Psoas muscle (tissue), 7 donors: ENCODE measurements at regions not wholly inside any gene's neighbourhood (a gene's known extent, or its start where the extent isn't known, plus 50 kb on each side); places are given as distances from the start of the nearest gene placed in this dataset.

ENCODE experiments used
- ATAC-seq, 4 donors: fragments of 200-7000 bp; cut with Tn5 transposase; one replicate each; pipeline ENCODE4 v1.9.1; 2020; ENCODE audit warnings: moderate library complexity in 3 of 4, mild to moderate bottlenecking in 2 of 4
- DNase-seq, 2 donors: peaks; one replicate each; pipeline ENCODE4 v3.0.0-alpha.2; 2020
- H3K27ac ChIP-seq: fragments of 200-600 bp; one replicate; pipeline ENCODE4 v1.8.0; 2022
- H3K27me3 ChIP-seq, 3 donors: fragments of 200-600 bp in 1 of 3; one replicate each; pipeline versions ENCODE4 v1.6.1 to v1.8.0; 2013 to 2022; ENCODE audit warnings: low read length in 2 of 3, mild to moderate bottlenecking in 2 of 3, moderate library complexity in 1 of 3; ENCODE audit not compliant: insufficient read depth in 3 of 3
- H3K36me3 ChIP-seq, 2 donors: fragments of 200-600 bp in 1 of 2; one replicate each; pipeline versions ENCODE4 v1.6.1 to v1.8.0; 2013 to 2022; ENCODE audit warnings: low read depth in 1 of 2, mild to moderate bottlenecking in 1 of 2, moderate library complexity in 1 of 2; ENCODE audit not compliant: insufficient read depth in 1 of 2
- H3K4me1 ChIP-seq: fragments of 200-600 bp; one replicate; pipeline ENCODE4 v1.8.0; 2022
- H3K4me3 ChIP-seq: fragments of 200-600 bp; one replicate; pipeline ENCODE4 v1.8.0; 2022; ENCODE audit warnings: mild to moderate bottlenecking
- H3K9me3 ChIP-seq: fragments of 200-600 bp; one replicate; pipeline ENCODE4 v1.8.0; 2022
- WGBS, 3 donors: extraction: QIAGEN DNeasy Blood & Tissue Kit; methylation state at CpG; one replicate each; pipeline versions ENCODE4 v1.1.6 to v1.1.7; 2013; 5-methylcytosine and 5-hydroxymethylcytosine counted together
- intact Hi-C, 2 donors: fragments of 100-400 bp; cut with DNase I; formaldehyde crosslinking; loops; one replicate each; pipeline versions ENCODE4 v1.11.0 to v1.14.2; 2022
- TF ChIP-seq, protein P1 (sequence below): fragments of 200-600 bp; IDR thresholded peaks from one replicate; pipeline ENCODE4 v1.8.0; 2022; ENCODE audit warnings: antibody characterized with exemption
- donor health status: healthy with polysubstance abuse.
- donor health status: DM: no; HTN: no; CAD: no; lungs with moderate emphysema.
- donor health status: Bipolar disorder and iron deficiency.
- donor health status: healthy.
- donor health status: DM: yes; HTN: yes; CAD: no.
- donor health status: DM: no; HTN: no; CAD: no.
- donor health status: DM: yes; HTN: yes; CAD: no.

DNA sequence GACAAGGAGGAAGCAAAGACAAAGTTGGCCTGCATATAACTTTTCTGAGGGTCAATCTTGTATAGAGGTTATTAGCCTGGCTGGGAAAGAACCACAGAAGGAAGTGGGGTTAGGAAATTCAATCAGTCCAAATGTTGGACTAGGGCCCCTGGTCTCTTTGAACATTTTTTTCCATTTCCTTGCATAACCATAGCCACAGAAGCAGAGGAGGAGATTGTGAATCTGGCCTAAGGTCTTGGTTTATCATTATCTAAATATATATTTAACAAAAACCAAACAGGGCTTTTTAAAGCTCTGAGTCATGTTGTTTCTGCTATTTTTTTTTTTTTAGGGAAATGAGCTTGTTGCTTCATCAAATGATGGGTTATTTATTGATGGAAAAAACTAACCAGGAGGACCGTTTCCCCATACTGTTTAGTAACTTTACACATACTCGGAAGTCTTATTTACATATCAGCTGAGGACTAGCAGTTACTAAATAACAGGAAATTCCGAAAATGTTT, 97.7 kb upstream of the ACSL4 start:
- ATAC-seq (no peak), DNase-seq (no peak)
- 63 to 72% (median 65%) methylated on average over 3 of the region's 3 CpGs for WGBS, 3 donors
- Histone ChIP-seq H3K36me3 (no peaks in the 10 kb centered on the region), H3K27me3 (peaks cover 0 to 9% (median 0%) of the 10 kb centered on the region in 3 donors), H3K27ac (no peak overlapping the region), H3K4me1 (peaks cover 3% of the 10 kb centered on the region), H3K9me3 (no peaks in the 10 kb centered on the region), H3K4me3 (no peak overlapping the region)
- TF ChIP-seq, protein P1, sequence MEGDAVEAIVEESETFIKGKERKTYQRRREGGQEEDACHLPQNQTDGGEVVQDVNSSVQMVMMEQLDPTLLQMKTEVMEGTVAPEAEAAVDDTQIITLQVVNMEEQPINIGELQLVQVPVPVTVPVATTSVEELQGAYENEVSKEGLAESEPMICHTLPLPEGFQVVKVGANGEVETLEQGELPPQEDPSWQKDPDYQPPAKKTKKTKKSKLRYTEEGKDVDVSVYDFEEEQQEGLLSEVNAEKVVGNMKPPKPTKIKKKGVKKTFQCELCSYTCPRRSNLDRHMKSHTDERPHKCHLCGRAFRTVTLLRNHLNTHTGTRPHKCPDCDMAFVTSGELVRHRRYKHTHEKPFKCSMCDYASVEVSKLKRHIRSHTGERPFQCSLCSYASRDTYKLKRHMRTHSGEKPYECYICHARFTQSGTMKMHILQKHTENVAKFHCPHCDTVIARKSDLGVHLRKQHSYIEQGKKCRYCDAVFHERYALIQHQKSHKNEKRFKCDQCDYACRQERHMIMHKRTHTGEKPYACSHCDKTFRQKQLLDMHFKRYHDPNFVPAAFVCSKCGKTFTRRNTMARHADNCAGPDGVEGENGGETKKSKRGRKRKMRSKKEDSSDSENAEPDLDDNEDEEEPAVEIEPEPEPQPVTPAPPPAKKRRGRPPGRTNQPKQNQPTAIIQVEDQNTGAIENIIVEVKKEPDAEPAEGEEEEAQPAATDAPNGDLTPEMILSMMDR, result no peak
- intact Hi-C loops, result no loop called here

DNA sequence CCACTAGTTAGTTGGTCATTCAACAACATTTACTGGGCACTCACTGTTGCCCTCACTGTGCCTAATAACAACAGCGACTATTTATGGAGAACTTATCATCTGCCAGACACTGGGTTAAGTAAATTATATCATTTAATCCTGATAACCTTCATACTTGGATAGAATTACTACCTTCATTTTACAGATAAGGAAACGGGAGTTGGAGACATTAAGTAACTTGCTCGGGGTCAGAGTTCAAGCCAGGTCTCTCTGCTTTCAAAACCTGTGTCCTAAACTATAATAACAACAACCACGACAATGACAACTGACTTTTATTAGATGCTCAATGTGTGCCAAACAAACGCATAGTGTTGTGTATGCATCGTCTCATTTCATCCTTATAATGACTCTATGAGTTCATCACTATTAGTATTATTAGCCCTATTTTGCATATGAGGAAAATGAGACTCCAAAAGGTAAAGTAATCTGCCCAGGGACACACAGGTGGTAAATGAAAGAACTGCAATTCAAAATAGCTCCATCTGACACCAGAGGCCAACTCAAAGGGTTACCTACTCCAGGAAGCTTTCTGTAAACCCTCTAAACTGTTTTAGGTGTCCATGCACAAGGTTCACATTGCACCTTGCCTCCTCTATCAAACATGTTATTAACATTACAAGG, 98.4 kb upstream of the ACSL4 start:
- ATAC-seq (no peak), DNase-seq (no peak)
- no peak overlapping the region for H3K27ac ChIP-seq
- intact Hi-C loops, result no loop called here
- TF ChIP-seq, protein P1, result no peak
- H3K9me3 ChIP-seq, result no peaks in the 10 kb centered on the region
- H3K4me3 ChIP-seq, result no peak overlapping the region
- H3K27me3 ChIP-seq, result peaks cover 0 to 9% (median 0%) of the 10 kb centered on the region in 3 donors
- H3K36me3 ChIP-seq, result no peaks in the 10 kb centered on the region
- H3K4me1 ChIP-seq, result peaks cover 3% of the 10 kb centered on the region
- 58 to 68% (median 63%) methylated on average over 6 of the region's 6 CpGs for WGBS, 3 donors

DNA sequence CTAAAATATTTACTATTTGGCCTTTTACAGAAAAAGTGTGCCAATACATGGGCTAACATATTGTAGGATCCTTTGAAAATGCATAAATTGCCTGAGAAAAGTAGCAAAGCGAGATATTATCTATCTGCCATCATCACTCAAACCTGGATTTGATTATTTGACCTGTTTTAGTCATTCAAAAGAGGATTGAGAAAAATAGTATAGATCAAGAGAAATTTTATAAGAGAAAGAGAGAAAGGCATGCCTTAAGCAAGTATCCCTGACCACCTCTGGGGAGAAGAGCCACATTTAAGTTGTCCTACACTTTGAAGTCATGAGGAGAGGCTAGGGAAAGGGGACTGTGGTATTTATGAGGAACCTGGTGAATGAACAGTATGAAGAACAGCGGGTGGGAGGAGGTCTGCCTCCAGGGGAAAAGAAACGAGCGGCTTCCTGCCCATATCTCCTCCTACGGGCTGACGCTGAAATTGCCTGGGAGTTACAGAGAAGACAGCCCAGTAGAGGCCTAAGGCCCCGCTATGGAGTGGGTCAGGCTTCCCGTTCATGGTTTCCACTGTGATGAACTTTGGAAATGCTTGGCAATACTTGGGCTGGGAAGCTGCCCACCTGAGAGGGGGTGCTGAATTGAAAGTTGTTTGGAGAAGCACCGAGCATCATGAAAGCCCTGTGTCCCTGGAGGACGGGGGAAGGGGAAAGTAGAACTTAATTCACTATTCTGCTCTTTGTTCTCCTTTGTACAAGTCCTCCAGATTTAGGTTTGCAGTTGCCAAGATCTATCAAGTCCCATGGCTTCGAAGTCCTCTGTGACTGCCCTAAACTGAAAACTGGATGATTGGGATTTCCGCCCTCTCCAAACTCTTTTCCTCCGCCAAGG, 106.9 kb upstream of the ACSL4 start:
- DNase-seq (peak; percentile 19 to 49), ATAC-seq (peak in 3 of 4 donors; percentile 16 to 24 (median 23))
- Histone ChIP-seq H3K36me3 (no peaks in the 10 kb centered on the region), H3K9me3 (no peaks in the 10 kb centered on the region), H3K27ac (no peak overlapping the region), H3K4me1 (no peaks in the 10 kb centered on the region), H3K4me3 (no peak overlapping the region), H3K27me3 (peaks cover 0 to 14% (median 0%) of the 10 kb centered on the region in 3 donors)
- intact Hi-C loops, result no loop called here
- WGBS, 3 donors, result 58 to 80% (median 67%) methylated on average over 13 of the region's 13 CpGs
- TF ChIP-seq, protein P1, result no peak

DNA sequence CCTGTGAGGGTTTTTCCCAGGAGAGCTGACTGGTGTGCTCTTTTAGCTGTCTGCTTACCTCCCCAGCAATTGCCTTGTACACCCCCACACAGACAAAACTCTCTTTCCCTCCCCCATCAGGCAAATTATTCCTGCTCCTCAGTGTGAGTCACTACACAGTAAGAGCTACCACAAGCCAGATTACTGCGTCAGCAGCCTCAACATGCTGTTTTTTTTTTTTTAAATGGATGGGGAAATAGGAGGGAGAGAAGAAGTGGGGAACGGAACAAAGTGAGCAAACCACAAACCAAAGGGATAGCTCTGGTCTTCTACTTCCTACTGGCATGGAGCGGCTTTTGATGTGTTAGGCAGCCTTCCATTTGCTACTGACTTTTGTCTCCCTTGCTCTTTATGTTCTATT, 107.5 kb upstream of the ACSL4 start:
- ATAC-seq (peak in 3 of 4 donors; percentile 44 to 73 (median 68)), DNase-seq (no peak)
- no peaks in the 10 kb centered on the region for H3K4me1 ChIP-seq
- H3K4me3 ChIP-seq, result no peak overlapping the region
- H3K27me3 ChIP-seq, result peaks cover 0 to 14% (median 0%) of the 10 kb centered on the region in 3 donors
- H3K27ac ChIP-seq, result no peak overlapping the region
- no peaks in the 10 kb centered on the region for H3K36me3 ChIP-seq
- intact Hi-C loops, result no loop called here
- 66 to 77% (median 69%) methylated on average over 3 of the region's 3 CpGs for WGBS, 3 donors
- TF ChIP-seq, protein P1, result no peak
- no peaks in the 10 kb centered on the region for H3K9me3 ChIP-seq
